Right lobe of liver (tissue), 6 donors: ENCODE measurements at regions not wholly inside any gene's neighbourhood (a gene's known extent, or its start where the extent isn't known, plus 50 kb on each side); places are given as distances from the start of the nearest gene placed in this dataset.
A peak's percentile ranks its signal among the peaks of the same experiment; 100 is the strongest.

Experiments used
- ATAC-seq, 4 donors: fragments of 200-7000 bp; cut with Tn5 transposase; one replicate each; pipeline ENCODE4 v1.9.1; 2020; ENCODE audit warnings: mild to moderate bottlenecking in 4 of 4, moderate library complexity in 4 of 4
- DNase-seq, 3 donors: peaks; one replicate each; pipeline ENCODE4 v3.0.0-alpha.2; 2020
- H3K27ac ChIP-seq, 3 donors: fragments of 200-600 bp; one replicate each; pipeline ENCODE4 v1.8.0; 2022
- H3K27me3 ChIP-seq, 2 donors: fragments of 200-600 bp; one replicate each; pipeline ENCODE4 v1.8.0; 2022
- H3K36me3 ChIP-seq, 4 donors: fragments of 200-600 bp; sonication (generic) in 1 of 4; one replicate each; pipeline versions ENCODE4 v1.5.1 to v1.8.0; 2017 to 2022; ENCODE audit warnings: control low read depth in 1 of 4
- H3K4me1 ChIP-seq, 4 donors: fragments of 200-600 bp; sonication (generic) in 1 of 4; one replicate each; pipeline versions ENCODE4 v1.5.1 to v1.8.0; 2017 to 2022; ENCODE audit warnings: control low read depth in 1 of 4
- H3K4me3 ChIP-seq, 3 donors: fragments of 200-600 bp; one replicate each; pipeline ENCODE4 v1.8.0; 2022
- H3K9me3 ChIP-seq, 4 donors: fragments of 200-600 bp; sonication (generic) in 1 of 4; one replicate each; pipeline versions ENCODE4 v1.5.1 to v1.8.0; 2017 to 2022; ENCODE audit warnings: control low read depth in 1 of 4
- POLR2A ChIP-seq: fragments of 450-650 bp; IDR thresholded peaks from one replicate; pipeline ENCODE4 v1.6.1; 2017; ENCODE audit warnings: antibody characterized with exemption, mild to moderate bottlenecking
- WGBS: methylation state at CpG from one replicate; pipeline ENCODE4 v1.1.6; 2018; ENCODE audit warnings: low coverage, low lambda C conversion rate; ENCODE audit not compliant: insufficient coverage; ENCODE audit errors: missing lambda C conversion rate; 5-methylcytosine and 5-hydroxymethylcytosine counted together
- intact Hi-C, 2 donors: fragments of 100-400 bp; cut with DNase I; formaldehyde crosslinking; loops; one replicate each; pipeline versions ENCODE4 v1.11.2 to v1.14.1; 2022
- TF ChIP-seq, protein P1 (sequence below), 4 donors: fragments of 200-600 bp in 3 of 4; fragments of 450-650 bp in 1 of 4; IDR thresholded peaks; one replicate each; pipeline versions ENCODE4 v1.5.1 to v1.8.0; 2016 to 2022; ENCODE audit warnings: antibody characterized with exemption in 4 of 4, mild to moderate bottlenecking in 2 of 4
- donor health status: DM: no; HTN: yes; CAD: no.
- donor health status: DM: no; HTN: no; CAD: no.
- donor health status: DM: no; HTN: no; CAD: no.
- donor health status: DM: no; HTN: yes; CAD: no.
- donor health status: DM: no; HTN: yes; CAD: no.

DNA sequence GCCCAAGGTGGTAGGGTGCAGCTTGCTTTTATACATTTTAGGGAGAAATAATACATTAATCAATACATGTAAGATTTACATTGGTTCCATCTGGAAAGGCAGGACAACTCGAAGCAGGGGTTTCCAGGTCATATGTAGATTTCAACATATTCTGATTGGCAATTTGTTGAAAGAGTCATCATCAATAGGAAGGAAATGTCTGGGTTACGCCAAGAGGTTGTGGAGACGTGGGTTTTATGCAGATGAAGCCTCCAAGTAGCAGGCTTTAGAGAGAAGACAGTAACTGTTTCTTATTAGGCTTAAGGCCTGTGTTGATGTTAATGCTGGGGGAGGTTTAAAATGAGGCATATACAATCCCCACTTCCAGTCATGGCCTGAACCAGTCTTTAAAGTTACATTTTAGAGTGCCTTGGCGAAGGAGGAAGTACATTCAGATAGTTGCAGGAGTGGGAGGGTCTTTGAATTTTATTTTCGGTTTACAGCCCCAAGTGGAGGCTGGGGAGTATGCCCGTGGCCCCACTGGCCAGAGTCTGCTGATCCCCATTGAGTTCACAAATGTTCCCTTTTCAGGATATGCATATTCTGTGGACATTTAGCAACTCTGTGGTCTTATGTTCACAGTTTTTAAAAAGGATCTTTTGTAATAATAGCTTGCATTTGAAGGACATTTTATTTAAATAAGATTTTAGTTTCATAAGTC, 166.0 kb upstream of the GDF10 start:
- intact Hi-C loops, result no loop called here
- Histone ChIP-seq H3K4me1 (no peaks in the 10 kb centered on the region), H3K36me3 (no peaks in the 10 kb centered on the region), H3K27me3 (no peaks in the 10 kb centered on the region), H3K4me3 (no peak overlapping the region), H3K9me3 (no peaks in the 10 kb centered on the region), H3K27ac (no peak overlapping the region)
- WGBS, result 46% methylated on average over 6 of the region's 6 CpGs
- TF ChIP-seq, protein P1, sequence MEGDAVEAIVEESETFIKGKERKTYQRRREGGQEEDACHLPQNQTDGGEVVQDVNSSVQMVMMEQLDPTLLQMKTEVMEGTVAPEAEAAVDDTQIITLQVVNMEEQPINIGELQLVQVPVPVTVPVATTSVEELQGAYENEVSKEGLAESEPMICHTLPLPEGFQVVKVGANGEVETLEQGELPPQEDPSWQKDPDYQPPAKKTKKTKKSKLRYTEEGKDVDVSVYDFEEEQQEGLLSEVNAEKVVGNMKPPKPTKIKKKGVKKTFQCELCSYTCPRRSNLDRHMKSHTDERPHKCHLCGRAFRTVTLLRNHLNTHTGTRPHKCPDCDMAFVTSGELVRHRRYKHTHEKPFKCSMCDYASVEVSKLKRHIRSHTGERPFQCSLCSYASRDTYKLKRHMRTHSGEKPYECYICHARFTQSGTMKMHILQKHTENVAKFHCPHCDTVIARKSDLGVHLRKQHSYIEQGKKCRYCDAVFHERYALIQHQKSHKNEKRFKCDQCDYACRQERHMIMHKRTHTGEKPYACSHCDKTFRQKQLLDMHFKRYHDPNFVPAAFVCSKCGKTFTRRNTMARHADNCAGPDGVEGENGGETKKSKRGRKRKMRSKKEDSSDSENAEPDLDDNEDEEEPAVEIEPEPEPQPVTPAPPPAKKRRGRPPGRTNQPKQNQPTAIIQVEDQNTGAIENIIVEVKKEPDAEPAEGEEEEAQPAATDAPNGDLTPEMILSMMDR (IDR thresholded peaks at IDR 0.05), result no peak
- no peak for TF ChIP-seq POLR2A
- peak; percentile 28 to 64 (median 44) for ATAC-seq
- DNase-seq, result no peak

DNA sequence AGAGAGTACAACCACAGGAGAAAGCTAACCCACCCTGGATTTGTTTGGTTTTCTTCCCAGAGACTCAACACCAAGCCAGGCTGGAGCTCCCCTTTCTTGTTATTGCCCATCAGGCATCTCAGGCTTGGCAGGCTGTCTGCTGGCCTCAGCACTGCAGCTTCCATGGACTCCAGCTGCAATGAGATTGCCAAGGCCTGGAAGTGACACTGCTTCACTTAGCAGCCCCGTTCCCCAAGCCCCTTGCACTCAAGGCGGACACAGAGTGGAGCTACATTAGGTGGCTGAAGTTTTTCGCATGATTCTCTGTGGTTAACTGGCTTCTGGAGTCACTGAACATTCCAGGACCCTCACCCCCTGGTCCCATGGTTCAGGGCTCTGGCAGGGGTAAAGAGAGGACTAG, 163.1 kb upstream of the GDF10 start:
- Histone ChIP-seq H3K27ac (no peak overlapping the region), H3K36me3 (no peaks in the 10 kb centered on the region), H3K9me3 (no peaks in the 10 kb centered on the region), H3K4me3 (no peak overlapping the region), H3K27me3 (no peaks in the 10 kb centered on the region), H3K4me1 (no peaks in the 10 kb centered on the region)
- 87% methylated on average over 3 of the region's 3 CpGs for WGBS
- ATAC-seq (no peak), DNase-seq (no peak)
- intact Hi-C loops, result no loop called here
- TF ChIP-seq, protein P1 (IDR thresholded peaks at IDR 0.05), result no peak
- no peak for TF ChIP-seq POLR2A

DNA sequence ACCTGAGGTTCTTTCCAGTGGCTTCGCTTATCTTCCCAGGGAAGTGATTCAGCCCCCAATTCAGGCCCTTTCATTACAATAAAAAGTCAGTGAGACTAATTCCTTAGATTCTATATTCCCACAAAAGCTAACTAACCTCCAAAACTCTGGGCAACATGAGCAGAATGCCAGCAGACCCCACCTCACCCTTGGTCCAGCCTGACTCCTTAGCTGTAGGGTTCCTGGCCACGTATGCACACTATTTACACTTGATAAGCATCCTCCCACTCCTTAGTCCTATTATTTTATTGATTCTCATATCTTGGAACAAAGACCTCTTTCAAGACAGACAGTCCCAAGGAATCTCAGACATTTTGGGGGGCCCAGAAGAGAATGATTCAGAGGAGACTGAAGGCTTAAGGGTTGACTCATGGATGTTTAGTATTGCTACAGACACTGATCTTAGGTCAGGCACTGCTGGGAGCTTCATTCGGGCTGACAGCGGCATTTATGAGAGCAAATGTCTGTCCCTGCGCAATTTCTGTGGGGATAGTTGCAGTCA, 162.6 kb upstream of the GDF10 start:
- H3K27me3 ChIP-seq, result no peaks in the 10 kb centered on the region
- WGBS, result 75% methylated on average over 2 of the region's 5 CpGs

DNA sequence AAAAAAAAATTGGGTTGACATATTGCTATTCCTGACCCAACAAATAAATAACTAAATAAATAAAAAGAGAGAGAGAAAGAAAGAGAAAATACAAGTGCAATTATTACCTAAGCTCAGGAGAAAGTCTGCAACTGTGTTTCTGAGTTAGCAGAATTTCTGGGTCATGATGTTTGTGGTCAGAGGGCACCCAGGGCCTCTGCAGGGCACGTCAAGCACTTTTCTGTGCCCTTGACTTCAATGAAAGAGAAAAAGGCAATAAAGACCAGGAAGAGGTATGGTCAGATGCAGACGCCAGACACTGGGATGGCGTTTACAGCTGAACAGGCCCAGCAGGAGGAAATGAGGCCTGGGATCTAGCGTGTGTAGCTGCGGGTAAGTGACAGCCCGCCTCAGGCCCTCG, 160.9 kb upstream of the GDF10 start:
- no peaks in the 10 kb centered on the region for H3K36me3 ChIP-seq
- H3K27ac ChIP-seq, result no peak overlapping the region
- no peaks in the 10 kb centered on the region for H3K9me3 ChIP-seq
- whole genome bisulfite sequencing, result 9% methylated on average over 1 of the region's 7 CpGs
- no peaks in the 10 kb centered on the region for H3K4me1 ChIP-seq
- ATAC-seq (no peak), DNase-seq (no peak)
- intact Hi-C loops, result no loop called here
- H3K27me3 ChIP-seq, result no peaks in the 10 kb centered on the region
- H3K4me3 ChIP-seq, result no peak overlapping the region
- TF ChIP-seq POLR2A, result no peak
- TF ChIP-seq, protein P1 (IDR thresholded peaks at IDR 0.05), result no peak

More for the DNA sequence above, 162.6 kb upstream of the GDF10 start:
- Histone ChIP-seq H3K4me1 (no peaks in the 10 kb centered on the region), H3K4me3 (no peak overlapping the region), H3K9me3 (no peaks in the 10 kb centered on the region), H3K36me3 (no peaks in the 10 kb centered on the region), H3K27ac (no peak overlapping the region)
- intact Hi-C loops, result no loop called here
- DNase-seq (no peak), ATAC-seq (no peak)
- TF ChIP-seq POLR2A, result no peak
- TF ChIP-seq, protein P1 (IDR thresholded peaks at IDR 0.05), result no peak
